ENCODE measurements at regions not wholly inside any gene's neighbourhood (a gene's known extent, or its start where the extent isn't known, plus 50 kb on each side); places are given as distances from the start of the nearest gene placed in this dataset.
"Not testable (repeated sequence)": the region's sequence is repeated elsewhere in the genome, so short reads cannot be mapped to it uniquely, and the experiment has no call there.

GRCh38 chr3:101925124-101925523 lies 75.8 kb downstream of the NFKBIZ start:
- not testable (repeated sequence) for H3K27ac Mint-ChIP-seq
- WGBS (ENCODE audit: insufficient coverage): no CpG with 5 or more reads among the region's 1 CpG

DNA sequence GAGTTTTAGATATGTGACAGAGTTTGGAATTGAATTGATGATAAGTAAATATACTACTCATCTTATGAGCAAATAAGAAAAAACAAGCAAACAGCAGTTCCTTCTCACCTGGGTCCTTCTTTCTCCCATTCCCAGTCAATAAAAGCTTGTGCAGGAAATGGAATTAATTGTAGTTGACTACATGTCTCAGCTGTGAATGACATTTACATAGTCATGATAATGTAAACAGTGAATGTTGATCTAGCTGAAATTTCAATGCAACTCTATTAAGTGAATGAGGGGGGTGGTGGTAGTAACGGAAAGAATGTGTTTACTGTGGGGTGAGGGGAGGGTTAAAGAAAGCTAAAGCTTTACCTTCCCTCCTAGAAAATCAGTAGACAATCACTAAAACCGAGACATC lies 76.2 kb downstream of the NFKBIZ start:
- Histone ChIP-seq H3K79me2 (ENCODE audit: insufficient read depth, low read length) (no peaks in the 10 kb centered on the region), H3K27me3 (ENCODE audit: control insufficient read depth in 2 of 2, insufficient read depth in 2 of 2, low read length in 2 of 2) (no peaks in the 10 kb centered on the region), H4K20me1 (ENCODE audit: insufficient read depth, low read length) (no peaks in the 10 kb centered on the region), H3K27ac (ENCODE audit: low read depth in 1 of 2, low read length in 2 of 2) (no peak overlapping the region), H3K36me3 (replicated peaks in 1 of 2; ENCODE audit: control insufficient read depth in 1 of 2, insufficient read depth in 2 of 2, low read length in 2 of 2) (no peaks in the 10 kb centered on the region), H3K4me1 (ENCODE audit: control insufficient read depth in 1 of 2, insufficient read depth in 2 of 2, low read length in 2 of 2) (peaks cover 12 to 22% of the 10 kb centered on the region in 2 donors), H3K9ac (ENCODE audit: insufficient read depth, low read length, poor library complexity, severe bottlenecking) (no peak overlapping the region), H2AFZ (ENCODE audit: insufficient read depth, low read depth, low read length, poor library complexity, severe bottlenecking) (no peak overlapping the region), H3K9me3 (replicated peaks in 1 of 2; ENCODE audit: control insufficient read depth in 1 of 2, insufficient read depth in 1 of 2, low read length in 2 of 2) (no peaks in the 10 kb centered on the region), H3K4me2 (replicated peaks; ENCODE audit: extremely low read depth, low read length, poor library complexity, severe bottlenecking) (no peak overlapping the region), H3K4me3 (replicated peaks in 1 of 3; ENCODE audit: low read depth in 2 of 3, low read length in 3 of 3) (no peak overlapping the region)
- no peak overlapping the region for H3K4me3 Mint-ChIP-seq
- WGBS (ENCODE audit: insufficient coverage): no CpG with 5 or more reads among the region's 2 CpGs
- peaks cover 0 to 14% (median 3%) of the 10 kb centered on the region in 7 donors for H3K9me3 Mint-ChIP-seq
- DNase-seq: no peak
- H3K27ac Mint-ChIP-seq: no peak overlapping the region
- intact Hi-C loops (cut with micrococcal nuclease): no loop called here
- TF ChIP-seq CTCF (IDR thresholded peaks at IDR 0.05): no peak
- H3K4me1 Mint-ChIP-seq: peaks cover 25% of the 10 kb centered on the region
- H3K27me3 Mint-ChIP-seq (ENCODE audit: low read depth in 3 of 3): peaks cover 0 to 2% (median 0%) of the 10 kb centered on the region in 3 donors
- H3K36me3 Mint-ChIP-seq: peaks cover 0 to 6% of the 10 kb centered on the region in 2 donors

More at GRCh38 chr3:101925124-101925523, 75.8 kb downstream of the NFKBIZ start:
- Mint-ChIP-seq H3K9me3 (peaks cover 0 to 18% (median 3%) of the 10 kb centered on the region in 7 donors), H3K4me1 (peaks cover 23% of the 10 kb centered on the region)
- peaks cover 8 to 18% of the 10 kb centered on the region in 2 donors for H3K4me1 ChIP-seq (ENCODE audit: control insufficient read depth in 1 of 2, insufficient read depth in 2 of 2, low read length in 2 of 2)
- H3K27ac ChIP-seq (ENCODE audit: low read depth in 1 of 2, low read length in 2 of 2); intact Hi-C loops (cut with micrococcal nuclease); H3K9me3 ChIP-seq (replicated peaks in 1 of 2; ENCODE audit: control insufficient read depth in 1 of 2, insufficient read depth in 1 of 2, low read length in 2 of 2); H3K36me3 Mint-ChIP-seq; H3K4me3 Mint-ChIP-seq; H3K4me2 ChIP-seq (replicated peaks; ENCODE audit: extremely low read depth, low read length, poor library complexity, severe bottlenecking); H3K27me3 Mint-ChIP-seq (ENCODE audit: low read depth in 3 of 3); H4K20me1 ChIP-seq (ENCODE audit: insufficient read depth, low read length); H2AFZ ChIP-seq (ENCODE audit: insufficient read depth, low read depth, low read length, poor library complexity, severe bottlenecking); H3K4me3 ChIP-seq (replicated peaks in 1 of 3; ENCODE audit: low read depth in 2 of 3, low read length in 3 of 3); H3K9ac ChIP-seq (ENCODE audit: insufficient read depth, low read length, poor library complexity, severe bottlenecking); DNase-seq; H3K79me2 ChIP-seq (ENCODE audit: insufficient read depth, low read length); H3K27me3 ChIP-seq (ENCODE audit: control insufficient read depth in 2 of 2, insufficient read depth in 2 of 2, low read length in 2 of 2); H3K36me3 ChIP-seq (replicated peaks in 1 of 2; ENCODE audit: control insufficient read depth in 1 of 2, insufficient read depth in 2 of 2, low read length in 2 of 2): not testable (repeated sequence)
